ENCODE measurements at regions not wholly inside any gene's neighbourhood (a gene's known extent, or its start where the extent isn't known, plus 50 kb on each side); places are given as distances from the start of the nearest gene placed in this dataset.

DNA sequence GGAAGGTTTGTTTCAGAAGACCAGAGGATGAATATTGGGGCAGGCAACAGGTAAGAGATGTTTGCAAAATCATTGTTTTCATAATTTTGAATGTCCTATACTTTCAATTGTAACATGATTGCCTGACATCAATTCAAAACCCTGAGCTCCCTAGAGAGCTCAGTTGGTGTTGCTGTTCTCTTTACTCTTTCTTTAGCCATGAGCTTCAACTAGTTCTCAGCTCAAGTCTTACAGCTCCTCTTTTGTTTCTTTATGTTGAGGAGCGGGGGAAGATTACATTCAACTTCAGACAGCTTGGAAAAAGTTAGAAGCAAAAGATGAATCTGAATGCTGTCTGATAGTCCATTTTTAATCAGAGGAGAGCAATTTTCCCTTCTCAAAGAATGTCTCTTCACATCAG, 144.8 kb upstream of the TACR1 start:
- Histone ChIP-seq H2AFZ (ENCODE audit: insufficient read depth, low read depth, low read length, poor library complexity, severe bottlenecking) (no peak overlapping the region), H3K4me3 (replicated peaks in 1 of 3; ENCODE audit: low read depth in 2 of 3, low read length in 3 of 3) (no peak overlapping the region), H3K27ac (ENCODE audit: low read depth in 1 of 2, low read length in 2 of 2) (no peak overlapping the region), H3K9ac (ENCODE audit: insufficient read depth, low read length, poor library complexity, severe bottlenecking) (no peak overlapping the region), H3K9me3 (replicated peaks in 1 of 2; ENCODE audit: control insufficient read depth in 1 of 2, insufficient read depth in 1 of 2, low read length in 2 of 2) (no peaks in the 10 kb centered on the region), H3K79me2 (ENCODE audit: insufficient read depth, low read length) (no peaks in the 10 kb centered on the region), H3K36me3 (replicated peaks in 1 of 2; ENCODE audit: control insufficient read depth in 1 of 2, insufficient read depth in 2 of 2, low read length in 2 of 2) (no peaks in the 10 kb centered on the region), H4K20me1 (ENCODE audit: insufficient read depth, low read length) (no peaks in the 10 kb centered on the region), H3K27me3 (ENCODE audit: control insufficient read depth in 2 of 2, insufficient read depth in 2 of 2, low read length in 2 of 2) (no peaks in the 10 kb centered on the region), H3K4me1 (ENCODE audit: control insufficient read depth in 1 of 2, insufficient read depth in 2 of 2, low read length in 2 of 2) (no peaks in the 10 kb centered on the region), H3K4me2 (replicated peaks; ENCODE audit: extremely low read depth, low read length, poor library complexity, severe bottlenecking) (no peak overlapping the region)
- Mint-ChIP-seq H3K4me1 (no peaks in the 10 kb centered on the region), H3K27me3 (ENCODE audit: low read depth in 3 of 3) (peaks cover 0 to 2% (median 1%) of the 10 kb centered on the region in 3 donors), H3K27ac (no peak overlapping the region), H3K4me3 (no peak overlapping the region), H3K36me3 (no peaks in the 10 kb centered on the region), H3K9me3 (peaks cover 0 to 4% (median 0%) of the 10 kb centered on the region in 7 donors)
- no peak for DNase-seq
- no peak for TF ChIP-seq CTCF (IDR thresholded peaks at IDR 0.05)
- no CpG with 5 or more reads among the region's 1 CpG for WGBS (ENCODE audit: insufficient coverage)
- intact Hi-C loops (cut with micrococcal nuclease), result no loop called here

DNA sequence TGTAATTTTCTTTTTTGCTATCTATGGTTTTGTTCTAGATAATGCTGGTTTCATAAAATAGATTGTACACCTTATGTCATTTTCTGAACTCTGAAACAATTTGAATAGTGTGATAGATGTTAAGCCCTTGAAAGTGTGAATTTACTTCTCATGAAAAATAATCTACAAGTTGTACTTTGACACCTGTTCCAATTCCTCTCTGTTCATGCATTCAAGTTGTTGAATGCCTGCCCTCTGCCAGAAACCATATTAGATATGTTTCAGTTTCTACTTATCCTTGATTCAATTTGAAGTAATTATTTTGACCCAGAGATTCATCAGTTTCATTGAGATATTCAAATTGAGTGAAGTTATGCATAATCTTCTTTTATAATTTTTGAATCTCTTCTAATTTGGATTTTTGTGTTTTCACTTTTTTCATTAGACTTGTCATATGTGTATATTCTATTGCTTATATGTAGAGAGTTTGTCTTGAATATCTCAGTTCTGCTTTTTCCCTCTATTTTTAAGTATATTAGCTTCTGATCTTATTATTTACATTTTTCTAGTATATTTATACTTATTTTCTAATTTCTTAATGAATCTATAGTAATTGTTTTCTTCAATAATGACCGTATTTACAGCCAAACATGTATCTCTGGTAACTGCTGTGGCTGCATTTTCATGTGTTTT, 143.3 kb upstream of the TACR1 start:
- H3K27ac ChIP-seq (ENCODE audit: low read depth in 1 of 2, low read length in 2 of 2), result no peak overlapping the region
- intact Hi-C loops (cut with micrococcal nuclease), result no loop called here
- peaks cover 0 to 4% (median 0%) of the 10 kb centered on the region in 7 donors for H3K9me3 Mint-ChIP-seq
- H3K9me3 ChIP-seq (replicated peaks in 1 of 2; ENCODE audit: control insufficient read depth in 1 of 2, insufficient read depth in 1 of 2, low read length in 2 of 2), result no peaks in the 10 kb centered on the region
- H3K27me3 ChIP-seq (ENCODE audit: control insufficient read depth in 2 of 2, insufficient read depth in 2 of 2, low read length in 2 of 2), result no peaks in the 10 kb centered on the region
- no peak for DNase-seq
- no peak overlapping the region for H3K4me3 ChIP-seq (replicated peaks in 1 of 3; ENCODE audit: low read depth in 2 of 3, low read length in 3 of 3)
- no peak overlapping the region for H3K27ac Mint-ChIP-seq
- WGBS (ENCODE audit: insufficient coverage), result no CpG with 5 or more reads among the region's 1 CpG
- H4K20me1 ChIP-seq (ENCODE audit: insufficient read depth, low read length), result no peaks in the 10 kb centered on the region
- no peak overlapping the region for H3K9ac ChIP-seq (ENCODE audit: insufficient read depth, low read length, poor library complexity, severe bottlenecking)
- H3K4me1 Mint-ChIP-seq, result no peaks in the 10 kb centered on the region
- no peaks in the 10 kb centered on the region for H3K36me3 Mint-ChIP-seq
- no peaks in the 10 kb centered on the region for H3K79me2 ChIP-seq (ENCODE audit: insufficient read depth, low read length)
- H3K36me3 ChIP-seq (replicated peaks in 1 of 2; ENCODE audit: control insufficient read depth in 1 of 2, insufficient read depth in 2 of 2, low read length in 2 of 2), result no peaks in the 10 kb centered on the region
- no peaks in the 10 kb centered on the region for H3K4me1 ChIP-seq (ENCODE audit: control insufficient read depth in 1 of 2, insufficient read depth in 2 of 2, low read length in 2 of 2)
- H3K4me2 ChIP-seq (replicated peaks; ENCODE audit: extremely low read depth, low read length, poor library complexity, severe bottlenecking), result no peak overlapping the region
- TF ChIP-seq CTCF (IDR thresholded peaks at IDR 0.05), result no peak
- H3K4me3 Mint-ChIP-seq, result no peak overlapping the region
- H2AFZ ChIP-seq (ENCODE audit: insufficient read depth, low read depth, low read length, poor library complexity, severe bottlenecking), result no peak overlapping the region
- peaks cover 1 to 2% (median 2%) of the 10 kb centered on the region in 3 donors for H3K27me3 Mint-ChIP-seq (ENCODE audit: low read depth in 3 of 3)
